ENCODE measurements at regions not wholly inside any gene's neighbourhood (a gene's known extent, or its start where the extent isn't known, plus 50 kb on each side); places are given as distances from the start of the nearest gene placed in this dataset.

DNA sequence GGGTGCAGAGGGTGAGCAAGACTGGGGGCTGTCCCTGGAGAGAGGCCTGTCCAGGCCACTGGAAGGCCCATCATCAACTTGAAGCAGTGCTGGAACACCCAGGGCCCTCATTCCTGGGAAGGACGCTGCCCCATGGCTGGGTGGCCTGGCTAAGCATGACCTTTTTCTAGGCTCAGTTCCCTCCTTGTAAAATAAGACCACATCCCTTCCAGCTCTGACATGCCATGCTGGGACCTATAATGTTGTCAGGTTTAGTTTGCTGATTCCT is 62.8 kb downstream of the SYNE3 start:
- Histone ChIP-seq H3K36me3 (ENCODE audit: insufficient read depth, low read length) (peaks cover 21% of the 10 kb centered on the region), H3K27me3 (ENCODE audit: control insufficient read depth, insufficient read depth, low read length) (no peaks in the 10 kb centered on the region), H3K4me1 (ENCODE audit: control insufficient read depth, insufficient read depth, low read length) (no peaks in the 10 kb centered on the region), H3K4me2 (ENCODE audit: low read length) (no peak overlapping the region), H3K9me3 (replicated peaks; ENCODE audit: low read length) (no peaks in the 10 kb centered on the region), H3K4me3 (ENCODE audit: low read length) (no peak overlapping the region), H3K9ac (ENCODE audit: low read depth, low read length) (no peak overlapping the region)

DNA sequence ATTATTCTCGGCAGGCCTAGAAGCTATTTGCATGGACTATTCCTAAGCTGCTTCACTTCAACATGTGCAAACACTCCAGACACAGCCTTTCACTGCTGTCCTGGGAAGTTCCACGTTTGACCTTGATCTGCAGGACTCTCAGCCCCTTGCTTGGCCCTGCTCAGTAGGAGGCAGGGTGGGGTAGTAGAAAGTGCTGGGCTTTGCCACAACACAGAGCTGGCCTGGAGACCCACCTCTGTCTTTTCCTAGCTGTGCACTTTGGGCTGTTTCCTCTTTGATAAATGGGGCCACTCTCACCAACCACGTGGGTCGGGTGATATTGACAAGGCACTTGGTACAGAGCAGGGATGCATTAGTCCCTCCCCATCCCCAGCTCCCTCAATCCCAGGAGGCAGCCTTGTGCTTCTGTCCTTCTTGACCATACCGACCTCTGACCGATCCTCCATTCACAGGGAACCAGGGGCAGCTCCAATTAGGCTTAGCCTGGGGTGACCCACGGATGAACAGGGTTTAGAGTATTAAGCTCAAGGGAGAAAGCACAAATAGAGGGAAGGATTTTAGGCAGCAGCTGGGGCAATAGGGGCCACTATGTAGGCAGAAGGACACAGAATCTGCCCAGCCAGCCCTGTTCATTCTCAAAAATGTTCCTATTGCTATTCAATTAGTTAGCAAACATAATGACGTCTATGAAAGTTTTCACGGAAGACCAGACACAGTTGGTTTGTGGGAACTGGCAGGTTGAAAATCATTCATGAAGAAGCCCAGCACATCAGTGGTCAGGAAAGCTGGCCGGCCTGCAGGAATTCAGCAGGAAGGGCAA is 63.3 kb downstream of the SYNE3 start:
- no peak overlapping the region for H3K9ac ChIP-seq (ENCODE audit: low read depth, low read length)
- H3K36me3 ChIP-seq (ENCODE audit: insufficient read depth, low read length), result peaks cover 21% of the 10 kb centered on the region
- no peak overlapping the region for H3K4me3 ChIP-seq (ENCODE audit: low read length)
- H3K9me3 ChIP-seq (replicated peaks; ENCODE audit: low read length), result no peaks in the 10 kb centered on the region
- no peaks in the 10 kb centered on the region for H3K4me1 ChIP-seq (ENCODE audit: control insufficient read depth, insufficient read depth, low read length)
- no peaks in the 10 kb centered on the region for H3K27me3 ChIP-seq (ENCODE audit: control insufficient read depth, insufficient read depth, low read length)
- no peak overlapping the region for H3K4me2 ChIP-seq (ENCODE audit: low read length)

DNA sequence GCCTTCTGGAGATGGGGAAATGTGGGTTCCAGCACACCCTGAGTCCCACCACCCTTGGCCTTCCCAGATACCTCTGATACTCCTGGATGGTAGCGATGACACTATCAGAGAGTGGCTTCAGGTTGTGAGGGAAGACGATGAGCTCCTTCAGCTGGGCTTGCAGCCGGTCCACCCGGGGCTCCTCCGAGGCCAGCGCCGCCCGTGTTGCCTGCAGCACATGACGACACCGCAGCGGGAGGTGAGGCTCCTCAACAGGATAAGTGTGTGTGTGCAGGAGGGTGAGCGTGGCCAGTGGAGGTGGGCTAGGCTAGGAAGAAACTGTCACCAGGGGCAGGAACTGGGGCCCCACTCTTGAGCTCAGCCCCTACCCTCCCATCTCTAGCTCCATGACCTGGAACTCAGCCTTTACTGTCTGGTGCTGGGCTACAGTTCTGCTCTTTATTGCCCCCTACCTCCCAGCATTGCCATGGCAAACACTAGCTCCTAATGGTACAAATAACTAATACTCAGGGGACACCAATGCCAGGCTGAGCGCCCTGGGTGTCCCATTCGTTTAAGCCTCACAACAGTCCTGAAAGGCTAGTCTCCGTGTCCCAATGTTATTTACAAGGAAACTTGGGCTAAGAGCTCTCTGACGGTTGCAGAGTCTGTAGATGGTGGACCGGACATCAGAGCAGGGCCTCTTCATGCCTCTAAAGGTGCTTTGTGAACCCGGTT is 64.1 kb downstream of the SYNE3 start:
- no peak overlapping the region for H3K4me2 ChIP-seq (ENCODE audit: low read length)
- H3K9me3 ChIP-seq (replicated peaks; ENCODE audit: low read length), result no peaks in the 10 kb centered on the region
- H3K4me1 ChIP-seq (ENCODE audit: control insufficient read depth, insufficient read depth, low read length), result no peaks in the 10 kb centered on the region
- H3K4me3 ChIP-seq (ENCODE audit: low read length), result no peak overlapping the region
- peaks cover 21% of the 10 kb centered on the region for H3K36me3 ChIP-seq (ENCODE audit: insufficient read depth, low read length)
- H3K27me3 ChIP-seq (ENCODE audit: control insufficient read depth, insufficient read depth, low read length), result no peaks in the 10 kb centered on the region
- no peak overlapping the region for H3K9ac ChIP-seq (ENCODE audit: low read depth, low read length)

DNA sequence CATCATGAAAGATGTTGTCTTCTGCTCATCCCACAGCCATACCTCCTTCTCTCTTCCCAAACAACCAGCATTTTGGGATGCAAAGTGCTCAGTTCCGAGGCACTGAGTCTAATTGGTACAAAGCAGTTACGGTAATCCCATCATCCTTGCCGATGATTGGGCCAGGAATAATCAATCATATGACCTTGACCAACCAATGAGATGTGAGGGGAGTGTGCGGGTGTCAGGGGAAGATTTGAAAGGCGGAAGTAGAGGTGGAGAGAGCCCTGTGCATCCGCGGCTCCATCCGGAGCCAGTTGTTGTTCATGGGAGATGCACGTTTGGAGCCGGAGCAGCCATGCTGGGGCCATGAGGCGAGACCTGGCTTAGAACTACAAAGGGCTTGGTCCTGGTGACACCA is 67.3 kb downstream of the SYNE3 start:
- Histone ChIP-seq H3K4me1 (ENCODE audit: control insufficient read depth, insufficient read depth, low read length) (no peaks in the 10 kb centered on the region), H3K9me3 (replicated peaks; ENCODE audit: low read length) (no peaks in the 10 kb centered on the region), H3K9ac (ENCODE audit: low read depth, low read length) (no peak overlapping the region), H3K27me3 (ENCODE audit: control insufficient read depth, insufficient read depth, low read length) (no peaks in the 10 kb centered on the region), H3K36me3 (ENCODE audit: insufficient read depth, low read length) (peaks cover 21% of the 10 kb centered on the region), H3K4me3 (ENCODE audit: low read length) (no peak overlapping the region), H3K4me2 (ENCODE audit: low read length) (no peak overlapping the region)

DNA sequence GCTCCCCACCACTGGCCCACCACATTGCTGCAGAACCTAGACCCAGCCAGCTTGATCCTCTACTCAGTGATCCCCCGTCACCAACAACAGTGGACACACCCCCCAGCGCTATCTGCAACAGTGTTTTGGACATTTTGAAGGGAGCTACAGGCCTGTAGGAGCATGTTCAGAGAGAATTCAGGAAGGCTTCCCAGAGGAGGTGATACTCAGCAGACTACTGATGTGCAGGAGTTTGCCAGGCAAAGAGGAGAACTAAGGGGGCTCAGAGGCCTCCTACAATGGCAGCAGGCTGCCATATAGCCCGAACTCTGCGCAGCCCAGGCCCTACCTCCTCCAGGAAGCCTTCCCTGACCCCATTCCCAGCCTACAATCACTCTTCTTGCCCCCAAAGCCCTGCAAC is 70.0 kb downstream of the SYNE3 start:
- H3K36me3 ChIP-seq (ENCODE audit: insufficient read depth, low read length), result peaks cover 15% of the 10 kb centered on the region

DNA sequence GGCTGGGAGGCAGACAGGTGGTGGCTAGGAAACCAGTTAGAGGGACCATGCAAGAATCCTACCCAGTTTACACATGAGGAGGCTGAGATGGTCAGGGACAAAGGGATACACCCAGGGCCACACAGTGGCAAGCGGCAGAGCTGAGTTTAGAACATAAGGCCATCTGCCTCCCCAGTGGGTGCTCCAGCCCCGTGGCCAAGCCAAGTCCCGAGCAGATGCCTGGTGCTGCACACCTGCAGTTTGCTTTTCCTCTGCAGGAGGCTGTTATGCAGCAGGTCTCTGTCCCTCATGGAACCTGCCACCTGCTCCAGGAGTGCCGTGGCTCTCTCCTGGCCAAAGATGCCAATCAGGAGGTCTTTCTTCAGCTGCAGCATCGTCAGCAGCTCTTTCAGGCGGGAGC is 70.8 kb downstream of the SYNE3 start:
- Histone ChIP-seq H3K4me1 (ENCODE audit: control insufficient read depth, insufficient read depth, low read length) (no peaks in the 10 kb centered on the region), H3K9me3 (replicated peaks; ENCODE audit: low read length) (no peaks in the 10 kb centered on the region), H3K27me3 (ENCODE audit: control insufficient read depth, insufficient read depth, low read length) (no peaks in the 10 kb centered on the region), H3K4me2 (ENCODE audit: low read length) (no peak overlapping the region), H3K9ac (ENCODE audit: low read depth, low read length) (no peak overlapping the region), H3K36me3 (ENCODE audit: insufficient read depth, low read length) (peaks cover 13% of the 10 kb centered on the region), H3K4me3 (ENCODE audit: low read length) (no peak overlapping the region)

More for the DNA sequence above, 70.0 kb downstream of the SYNE3 start:
- Histone ChIP-seq H3K4me1 (ENCODE audit: control insufficient read depth, insufficient read depth, low read length) (no peaks in the 10 kb centered on the region), H3K9me3 (replicated peaks; ENCODE audit: low read length) (no peaks in the 10 kb centered on the region), H3K27me3 (ENCODE audit: control insufficient read depth, insufficient read depth, low read length) (no peaks in the 10 kb centered on the region), H3K9ac (ENCODE audit: low read depth, low read length) (no peak overlapping the region), H3K4me3 (ENCODE audit: low read length) (no peak overlapping the region), H3K4me2 (ENCODE audit: low read length) (no peak overlapping the region)

DNA sequence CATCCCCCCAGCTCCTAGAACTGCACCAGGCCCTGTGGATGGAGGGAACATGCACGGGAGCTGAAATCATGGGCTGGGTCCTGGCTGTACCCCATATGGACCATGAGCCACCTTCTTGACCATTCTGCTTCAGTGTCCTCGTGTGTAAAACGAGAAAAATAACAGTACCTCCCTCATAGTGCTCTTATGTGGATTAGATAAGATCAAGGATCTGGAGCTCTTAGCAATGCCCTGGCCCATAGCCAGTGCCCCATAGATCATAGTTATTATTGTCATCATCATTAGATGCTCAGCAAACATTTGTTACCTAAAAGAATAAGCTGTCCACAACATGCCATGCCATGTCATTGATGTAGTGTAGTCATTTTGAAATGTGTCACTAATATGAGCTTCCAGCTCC is 71.3 kb downstream of the SYNE3 start:
- H3K4me2 ChIP-seq (ENCODE audit: low read length), result no peak overlapping the region
- no peak overlapping the region for H3K9ac ChIP-seq (ENCODE audit: low read depth, low read length)
- H3K27me3 ChIP-seq (ENCODE audit: control insufficient read depth, insufficient read depth, low read length), result no peaks in the 10 kb centered on the region
- H3K9me3 ChIP-seq (replicated peaks; ENCODE audit: low read length), result no peaks in the 10 kb centered on the region
- no peaks in the 10 kb centered on the region for H3K4me1 ChIP-seq (ENCODE audit: control insufficient read depth, insufficient read depth, low read length)
- H3K36me3 ChIP-seq (ENCODE audit: insufficient read depth, low read length), result peaks cover 12% of the 10 kb centered on the region
- no peak overlapping the region for H3K4me3 ChIP-seq (ENCODE audit: low read length)

DNA sequence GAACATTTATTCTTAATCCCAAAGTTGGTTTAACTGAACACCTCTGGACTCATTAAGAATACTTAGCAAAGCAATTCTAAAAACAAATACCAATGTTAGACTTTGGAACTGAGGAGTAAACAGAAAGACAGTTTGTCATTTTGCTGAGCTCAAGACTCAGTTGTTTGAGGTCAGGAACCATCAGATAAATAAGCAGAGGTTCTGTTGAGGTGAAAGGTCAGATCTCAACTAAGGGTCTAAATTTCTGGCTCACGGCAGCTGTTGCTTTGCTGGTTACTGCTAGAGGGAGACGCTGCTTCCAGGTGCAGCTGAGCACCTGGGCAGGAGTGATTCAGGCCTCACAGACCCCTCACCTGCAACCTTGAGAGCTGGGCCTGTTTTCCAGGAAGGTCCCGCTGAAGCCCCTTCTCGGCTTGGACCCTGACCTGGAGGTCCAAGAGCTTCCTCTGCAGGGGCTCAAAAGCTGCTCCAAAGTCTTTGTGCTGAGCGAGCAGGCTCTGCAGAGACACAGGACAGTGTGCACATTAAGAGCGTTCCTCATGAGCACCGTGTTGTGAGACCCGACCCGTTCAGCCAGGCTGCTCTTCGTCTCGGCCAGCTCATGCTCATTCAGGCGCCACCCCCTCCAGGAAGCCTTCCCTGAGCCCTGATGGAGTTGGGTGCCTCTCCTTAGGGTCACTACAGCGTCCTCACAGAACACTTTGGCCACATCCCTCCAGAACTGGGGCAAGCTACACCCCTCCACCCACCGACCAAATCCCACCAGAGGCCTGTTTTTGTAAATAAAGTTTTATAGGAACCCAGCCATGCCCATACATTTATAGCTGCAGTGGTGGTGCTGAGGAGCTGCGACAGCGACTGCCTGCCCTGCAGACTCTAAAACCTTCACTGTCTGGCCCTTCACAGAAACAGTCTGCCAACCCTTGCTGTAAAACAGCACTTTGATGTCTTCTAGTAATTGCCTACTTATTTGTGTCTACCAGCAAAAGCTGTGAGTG is 72.0 kb downstream of the SYNE3 start:
- H3K4me1 ChIP-seq (ENCODE audit: control insufficient read depth, insufficient read depth, low read length), result no peaks in the 10 kb centered on the region
- H3K9ac ChIP-seq (ENCODE audit: low read depth, low read length), result no peak overlapping the region
- H3K4me3 ChIP-seq (ENCODE audit: low read length), result no peak overlapping the region
- H3K27me3 ChIP-seq (ENCODE audit: control insufficient read depth, insufficient read depth, low read length), result no peaks in the 10 kb centered on the region
- H3K36me3 ChIP-seq (ENCODE audit: insufficient read depth, low read length), result peaks cover 8% of the 10 kb centered on the region
- no peaks in the 10 kb centered on the region for H3K9me3 ChIP-seq (replicated peaks; ENCODE audit: low read length)
- no peak overlapping the region for H3K4me2 ChIP-seq (ENCODE audit: low read length)

DNA sequence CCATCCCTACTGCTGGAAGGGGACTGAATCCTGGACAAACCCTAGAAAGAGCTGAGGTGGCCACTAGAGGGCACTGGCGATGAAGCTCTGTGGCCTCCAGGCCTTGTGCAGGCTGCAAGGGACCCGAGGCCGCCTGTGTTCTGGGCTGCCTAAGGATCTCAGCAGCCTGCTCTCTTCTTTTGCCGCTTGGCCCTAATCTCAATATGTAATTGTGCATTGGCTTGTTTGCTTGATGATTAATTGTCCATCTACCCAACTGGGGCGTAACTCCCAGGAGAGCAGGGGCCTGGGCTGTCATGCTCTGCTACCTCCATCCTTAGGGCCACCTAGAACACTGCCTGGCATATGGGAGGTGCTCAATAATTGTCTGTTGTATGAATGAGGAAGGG is 73.8 kb downstream of the SYNE3 start:
- H3K4me2 ChIP-seq (ENCODE audit: low read length), result no peak overlapping the region
- H3K36me3 ChIP-seq (ENCODE audit: insufficient read depth, low read length), result peaks cover 17% of the 10 kb centered on the region
- no peak overlapping the region for H3K9ac ChIP-seq (ENCODE audit: low read depth, low read length)
- H3K4me3 ChIP-seq (ENCODE audit: low read length), result no peak overlapping the region
- H3K4me1 ChIP-seq (ENCODE audit: control insufficient read depth, insufficient read depth, low read length), result no peaks in the 10 kb centered on the region
- H3K27me3 ChIP-seq (ENCODE audit: control insufficient read depth, insufficient read depth, low read length), result no peaks in the 10 kb centered on the region
- no peaks in the 10 kb centered on the region for H3K9me3 ChIP-seq (replicated peaks; ENCODE audit: low read length)

DNA sequence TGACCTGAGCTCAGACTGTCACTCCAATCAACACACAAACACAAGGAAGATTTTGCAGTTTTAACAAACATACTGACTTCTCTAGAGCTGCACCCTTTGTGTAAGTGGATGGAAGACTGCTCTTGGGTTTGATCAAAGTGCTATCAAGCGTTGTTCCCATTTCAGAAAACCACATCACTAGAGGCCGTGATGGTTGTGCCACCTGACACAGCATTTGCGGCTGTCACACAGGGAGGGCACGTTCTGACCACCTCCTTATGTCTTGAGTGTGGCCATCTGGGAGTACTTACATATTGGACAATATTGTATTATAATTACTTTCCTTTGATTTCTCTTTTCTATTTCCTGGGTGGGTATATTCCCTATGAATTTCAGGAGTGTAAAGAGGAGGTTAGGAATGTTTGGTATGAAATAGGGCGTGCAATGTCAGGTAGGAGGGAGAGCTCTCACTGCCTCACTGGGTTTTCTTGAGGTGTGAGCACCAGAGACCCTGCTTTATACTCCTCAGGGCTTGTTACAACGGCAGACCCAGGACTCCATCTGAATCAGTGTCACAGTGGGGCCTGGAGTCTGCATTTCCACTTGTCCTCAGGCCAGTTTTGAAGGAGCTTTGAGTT is 74.3 kb downstream of the SYNE3 start:
- Histone ChIP-seq H3K27me3 (ENCODE audit: control insufficient read depth, insufficient read depth, low read length) (no peaks in the 10 kb centered on the region), H3K4me2 (ENCODE audit: low read length) (no peak overlapping the region), H3K36me3 (ENCODE audit: insufficient read depth, low read length) (peaks cover 17% of the 10 kb centered on the region), H3K9me3 (replicated peaks; ENCODE audit: low read length) (no peaks in the 10 kb centered on the region), H3K4me3 (ENCODE audit: low read length) (no peak overlapping the region), H3K9ac (ENCODE audit: low read depth, low read length) (no peak overlapping the region), H3K4me1 (ENCODE audit: control insufficient read depth, insufficient read depth, low read length) (no peaks in the 10 kb centered on the region)

DNA sequence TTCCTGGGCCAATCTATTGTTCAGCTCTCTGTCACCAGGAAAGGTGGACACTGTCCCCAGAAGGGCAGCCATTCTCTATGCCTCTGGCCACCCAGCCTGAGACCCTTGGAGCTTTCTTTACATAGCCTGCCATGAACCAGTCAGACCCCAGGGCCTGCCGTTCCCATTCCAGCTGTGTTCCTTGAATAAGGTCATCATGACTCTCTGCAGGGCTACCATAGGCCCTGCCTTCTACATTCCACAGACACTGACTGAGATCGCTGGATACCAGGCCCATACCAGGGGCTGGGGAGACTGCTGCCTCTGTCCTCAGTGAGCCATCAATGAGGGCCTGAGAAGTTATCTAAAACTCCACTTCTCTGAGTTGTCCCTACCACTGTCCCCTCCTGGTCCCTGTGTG is 75.5 kb downstream of the SYNE3 start:
- Histone ChIP-seq H3K27me3 (ENCODE audit: control insufficient read depth, insufficient read depth, low read length) (no peaks in the 10 kb centered on the region), H3K36me3 (ENCODE audit: insufficient read depth, low read length) (peaks cover 28% of the 10 kb centered on the region), H3K9ac (ENCODE audit: low read depth, low read length) (no peak overlapping the region), H3K4me3 (ENCODE audit: low read length) (no peak overlapping the region), H3K4me1 (ENCODE audit: control insufficient read depth, insufficient read depth, low read length) (no peaks in the 10 kb centered on the region), H3K4me2 (ENCODE audit: low read length) (no peak overlapping the region), H3K9me3 (replicated peaks; ENCODE audit: low read length) (no peaks in the 10 kb centered on the region)

Data from skeletal muscle satellite cell (primary cell).